GM21423 (cell line): ENCODE measurements at regions not wholly inside any gene's neighbourhood (a gene's known extent, or its start where the extent isn't known, plus 50 kb on each side); places are given as distances from the start of the nearest gene placed in this dataset.

Experiments
- ATAC-seq: cut with Tn5 transposase; IDR thresholded peaks from one replicate; pipeline ENCODE4 v1.9.1; 2021; ENCODE audit warnings: mild to moderate bottlenecking, moderate library complexity; ENCODE audit not compliant: unreplicated experiment

- ATAC-seq: no peak
Observed at GRCh38 chr16:79876332-79876730, 275.8 kb upstream of the MAF start.

GRCh38 chr16:79874391-79874790, 273.9 kb upstream of the MAF start:
- no peak for ATAC-seq

- ATAC-seq: no peak
Observed at GRCh38 chr16:79873825-79874224, 273.3 kb upstream of the MAF start.

- ATAC-seq: no peak
Observed at GRCh38 chr16:79871906-79872305, 271.4 kb upstream of the MAF start.

GRCh38 chr16:79870016-79870886, 269.7 kb upstream of the MAF start:
- ATAC-seq: no peak

GRCh38 chr16:79869304-79870015, 268.9 kb upstream of the MAF start:
- no peak for ATAC-seq

GRCh38 chr16:79868841-79869240, 268.3 kb upstream of the MAF start:
- no peak for ATAC-seq

- no peak for ATAC-seq
Observed at GRCh38 chr16:79867425-79867997, 267.0 kb upstream of the MAF start.

- ATAC-seq: no peak
Observed at GRCh38 chr16:79865918-79866317, 265.4 kb upstream of the MAF start.

GRCh38 chr16:79864781-79865391, 264.3 kb upstream of the MAF start:
- no peak for ATAC-seq

GRCh38 chr16:79864032-79864780, 263.7 kb upstream of the MAF start:
- ATAC-seq: no peak

- ATAC-seq: no peak
Observed at GRCh38 chr16:79863128-79864031, 262.8 kb upstream of the MAF start.

- no peak for ATAC-seq
Observed at GRCh38 chr16:79862601-79863000, 262.1 kb upstream of the MAF start.

GRCh38 chr16:79856581-79856980, 256.0 kb upstream of the MAF start:
- ATAC-seq: no peak

- no peak for ATAC-seq
Observed at GRCh38 chr16:79850348-79850747, 249.8 kb upstream of the MAF start.

GRCh38 chr16:79849119-79849518, 248.6 kb upstream of the MAF start:
- ATAC-seq: no peak

GRCh38 chr16:79848719-79849118, 248.2 kb upstream of the MAF start:
- ATAC-seq: no peak

GRCh38 chr16:79847569-79847968, 247.0 kb upstream of the MAF start:
- ATAC-seq: no peak

- ATAC-seq: no peak
Observed at GRCh38 chr16:79847101-79847500, 246.6 kb upstream of the MAF start.

- ATAC-seq: no peak
Observed at GRCh38 chr16:79845734-79846135, 245.2 kb upstream of the MAF start.
